HG02588 (cell line): ENCODE measurements at regions not wholly inside any gene's neighbourhood (a gene's known extent, or its start where the extent isn't known, plus 50 kb on each side); places are given as distances from the start of the nearest gene placed in this dataset.
"Not testable (repeated sequence)": the region's sequence is repeated elsewhere in the genome, so short reads cannot be mapped to it uniquely, and the experiment has no call there.

Experiments
- ATAC-seq: cut with Tn5 transposase; IDR thresholded peaks from one replicate; pipeline ENCODE4 v1.9.1; 2021; ENCODE audit warnings: mild to moderate bottlenecking, moderate library complexity; ENCODE audit not compliant: unreplicated experiment

- no peak for ATAC-seq
These were observed 488.8 kb downstream of the IRS2 start for GRCh38 chr13:109297628-109298027.

GRCh38 chr13:109293166-109293565 lies 493.2 kb downstream of the IRS2 start:
- ATAC-seq: no peak

- no peak for ATAC-seq
These were observed 498.2 kb downstream of the IRS2 start for GRCh38 chr13:109288151-109288709.

- ATAC-seq: no peak
These were observed 498.8 kb downstream of the IRS2 start for GRCh38 chr13:109287553-109287952.

GRCh38 chr13:109285586-109285985 lies 500.8 kb downstream of the IRS2 start:
- ATAC-seq: no peak

GRCh38 chr13:109281903-109282635 lies 504.3 kb downstream of the IRS2 start:
- no peak for ATAC-seq

- no peak for ATAC-seq
These were observed 505.1 kb downstream of the IRS2 start for GRCh38 chr13:109281017-109281902.

- ATAC-seq: no peak
These were observed 510.1 kb downstream of the IRS2 start for GRCh38 chr13:109276261-109276660.

GRCh38 chr13:109275852-109276251 lies 510.5 kb downstream of the IRS2 start:
- ATAC-seq: no peak

- ATAC-seq: no peak
These were observed 511.1 kb downstream of the IRS2 start for GRCh38 chr13:109275139-109275745.

GRCh38 chr13:109274188-109274821 lies 512.1 kb downstream of the IRS2 start:
- ATAC-seq: no peak

GRCh38 chr13:109273326-109273751 lies 513.0 kb downstream of the IRS2 start:
- no peak for ATAC-seq

- ATAC-seq: no peak
These were observed 513.6 kb downstream of the IRS2 start for GRCh38 chr13:109272595-109273325.

- ATAC-seq: no peak
These were observed 514.5 kb downstream of the IRS2 start for GRCh38 chr13:109271555-109272541.

- ATAC-seq: no peak
These were observed 515.3 kb downstream of the IRS2 start for GRCh38 chr13:109271061-109271460.

GRCh38 chr13:109269381-109269780 lies 517.0 kb downstream of the IRS2 start:
- not testable (repeated sequence) for ATAC-seq

GRCh38 chr13:109268492-109268891 lies 517.9 kb downstream of the IRS2 start:
- ATAC-seq: not testable (repeated sequence)

GRCh38 chr13:109267400-109267799 lies 519.0 kb downstream of the IRS2 start:
- ATAC-seq: not testable (repeated sequence)

GRCh38 chr13:109265438-109265742 lies 521.0 kb downstream of the IRS2 start:
- ATAC-seq: not testable (repeated sequence)
